GM03348 (cell line): ENCODE measurements at regions not wholly inside any gene's neighbourhood (a gene's known extent, or its start where the extent isn't known, plus 50 kb on each side); places are given as distances from the start of the nearest gene placed in this dataset.
A peak's percentile ranks its signal among the peaks of the same experiment; 100 is the strongest.

Experiments used
- DNase-seq: peaks from one replicate; pipeline ENCODE4 v3.0.0; 2012; ENCODE audit warnings: low spot score

- peak; percentile 4 for DNase-seq
Measured at GRCh38 chrX:42094218-42094617, 170.9 kb upstream of the CASK start.

GRCh38 chrX:42093756-42094155 lies 170.4 kb upstream of the CASK start:
- no peak for DNase-seq

- no peak for DNase-seq
Measured at GRCh38 chrX:42090395-42090794, 167.0 kb upstream of the CASK start.

GRCh38 chrX:42089031-42089430 lies 165.7 kb upstream of the CASK start:
- DNase-seq = no peak

DNA sequence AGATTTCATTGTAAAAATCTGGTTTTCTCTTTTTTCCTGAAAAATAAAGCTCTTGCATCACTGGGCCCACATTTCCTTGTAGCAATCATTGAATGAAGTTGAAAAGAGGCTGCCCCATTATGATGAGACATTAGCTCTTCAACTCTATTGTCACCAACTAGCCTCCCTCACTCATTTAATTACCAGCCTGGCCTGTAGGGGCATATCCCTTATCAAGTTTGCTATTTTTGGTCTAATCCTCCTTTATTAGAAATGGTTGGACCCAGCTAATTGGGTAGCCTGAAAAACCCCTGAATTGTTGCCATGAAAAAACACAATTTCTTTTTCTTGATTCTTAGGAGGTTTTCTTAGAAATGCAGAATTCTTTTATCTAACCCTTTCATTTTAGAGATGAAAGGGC lies 164.6 kb upstream of the CASK start:
- no peak for DNase-seq

- no peak for DNase-seq
Measured at GRCh38 chrX:42085836-42086235, 162.5 kb upstream of the CASK start.

DNA sequence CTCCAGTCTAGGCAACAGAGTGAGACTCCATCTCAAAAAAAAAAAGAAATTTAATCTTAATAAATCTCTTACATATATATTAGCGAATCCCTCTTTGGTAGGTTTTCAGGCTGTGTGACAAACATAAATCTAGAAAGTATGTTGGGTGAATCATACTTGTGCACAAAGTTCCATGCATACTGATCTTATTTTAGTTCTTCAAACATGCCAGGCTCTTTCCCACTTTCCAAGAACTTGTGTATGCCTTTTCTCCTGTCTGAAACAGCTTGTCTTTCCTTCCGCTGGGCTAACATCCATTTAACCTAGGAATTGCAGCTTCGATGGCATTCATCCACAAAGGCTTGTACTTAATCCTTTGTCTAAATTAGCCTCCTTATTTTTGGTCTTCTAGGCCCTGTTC lies 156.6 kb upstream of the CASK start:
- DNase-seq = peak; percentile 37

DNA sequence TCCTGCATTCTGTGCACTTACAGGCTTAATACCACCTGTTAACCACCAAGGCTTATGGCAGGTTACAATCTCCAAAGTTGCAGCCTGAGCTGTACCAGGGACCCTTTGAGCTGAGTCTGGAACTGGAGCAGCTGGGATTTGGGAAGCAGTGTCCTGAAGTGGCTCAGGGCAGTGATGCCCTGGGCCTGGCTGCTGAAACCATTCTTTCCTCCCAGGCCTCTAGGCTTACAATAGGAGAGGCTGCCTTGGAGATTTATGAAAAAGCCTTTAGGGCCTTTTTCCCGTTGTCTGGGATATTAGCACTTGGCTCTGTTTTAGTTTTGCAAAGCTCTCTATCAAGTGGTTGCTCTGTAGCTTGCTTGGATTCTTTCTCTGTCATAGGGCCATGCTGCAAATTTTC lies 154.3 kb upstream of the CASK start:
- no peak for DNase-seq

DNA sequence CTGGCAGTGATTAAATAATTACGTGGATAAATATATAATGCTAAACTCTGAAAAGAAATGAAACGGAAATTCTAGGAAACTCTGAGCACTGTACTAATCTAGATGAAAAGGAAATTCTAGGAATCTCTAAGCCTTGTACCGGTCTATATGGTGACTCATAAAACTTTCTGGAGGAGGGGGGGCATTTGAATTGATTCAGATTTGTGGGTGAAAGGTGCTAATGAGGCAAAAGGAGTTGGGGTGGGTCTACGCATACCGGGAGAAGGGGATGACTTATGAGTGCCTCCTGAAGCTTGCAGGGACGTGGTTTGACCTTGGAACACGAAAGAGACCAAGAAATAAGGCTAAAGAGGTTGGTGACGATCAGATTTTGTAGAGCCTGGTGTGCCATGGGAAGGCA lies 151.7 kb upstream of the CASK start:
- no peak for DNase-seq

GRCh38 chrX:42073448-42073847 lies 150.1 kb upstream of the CASK start:
- DNase-seq = no peak

DNA sequence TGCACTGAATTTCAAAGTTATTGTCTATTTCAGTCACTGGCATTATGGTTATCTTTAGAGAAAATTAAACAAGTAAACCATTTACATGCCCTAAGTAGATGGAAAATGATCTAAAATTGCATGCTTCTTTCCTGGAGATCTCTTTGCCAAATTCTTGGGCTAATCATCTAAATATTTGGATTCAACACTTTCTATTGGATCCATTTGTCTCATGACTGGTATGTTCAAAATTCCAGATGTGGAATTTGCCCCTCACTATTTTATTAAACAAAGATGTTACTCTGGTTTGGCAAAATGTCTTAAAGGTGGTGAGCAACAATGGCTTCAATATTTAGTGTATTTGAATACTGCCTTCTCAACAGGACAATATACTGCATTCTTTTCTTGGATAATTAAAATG lies 147.5 kb upstream of the CASK start:
- peak; percentile 18 for DNase-seq

DNA sequence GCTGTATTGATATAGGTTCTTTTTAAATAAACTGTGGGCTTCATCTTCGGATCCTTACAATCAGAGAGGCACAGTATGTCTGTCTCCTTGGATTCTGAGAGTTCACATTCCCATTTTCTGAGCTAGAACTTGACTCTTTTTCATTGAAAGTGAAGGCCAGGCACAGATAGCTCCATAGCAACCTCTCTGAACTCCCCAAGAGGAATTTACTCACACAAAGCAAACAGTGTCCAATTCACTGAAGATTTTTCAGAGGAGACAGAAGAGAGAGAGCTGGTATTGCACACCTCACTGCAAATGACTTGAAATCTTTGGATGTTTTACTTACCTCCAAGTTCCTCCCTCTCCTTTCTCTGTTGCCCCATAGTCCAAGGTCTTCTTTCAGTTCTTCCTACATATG lies 130.9 kb upstream of the CASK start:
- no peak for DNase-seq

DNA sequence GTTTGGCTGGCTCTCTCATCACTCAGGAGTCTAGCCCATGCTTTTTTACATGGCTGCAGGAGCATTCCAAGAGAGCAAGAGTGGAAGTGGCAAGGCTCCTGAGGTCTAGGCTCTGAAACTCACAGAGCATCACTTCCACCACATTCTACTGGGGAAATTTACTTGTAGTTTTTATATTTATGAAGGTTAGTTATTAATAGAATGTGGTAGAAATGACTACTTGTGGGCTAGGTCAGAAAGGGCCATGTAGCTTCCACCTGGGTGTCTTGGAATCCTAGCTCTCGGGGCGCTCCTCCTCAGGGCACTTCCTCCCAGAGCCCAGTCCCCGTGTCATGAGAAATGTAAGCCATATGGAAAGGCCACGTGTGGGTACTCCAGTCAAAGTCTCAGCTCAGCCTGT lies 127.0 kb upstream of the CASK start:
- no peak for DNase-seq

- no peak for DNase-seq
Measured at GRCh38 chrX:42047886-42048285, 124.5 kb upstream of the CASK start.

DNA sequence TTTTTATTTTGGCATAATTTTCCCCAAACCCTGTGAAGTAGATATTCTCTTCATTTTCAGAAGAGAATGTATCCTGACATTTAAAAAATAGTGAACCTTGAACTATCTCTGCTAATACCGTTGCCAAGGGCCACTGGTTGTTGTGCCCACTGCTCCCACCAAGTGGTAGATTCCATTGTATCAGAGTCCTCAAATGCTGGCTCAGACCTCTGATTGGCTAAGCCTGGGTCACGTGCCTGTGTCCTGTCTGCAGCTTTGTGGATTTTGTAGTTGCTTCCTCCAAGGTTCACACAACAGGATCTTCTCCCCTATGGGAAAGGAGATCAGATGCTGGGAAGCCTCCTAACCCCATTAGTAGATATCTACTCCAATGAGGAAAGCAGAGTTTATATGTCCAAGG lies 104.8 kb upstream of the CASK start:
- no peak for DNase-seq

DNA sequence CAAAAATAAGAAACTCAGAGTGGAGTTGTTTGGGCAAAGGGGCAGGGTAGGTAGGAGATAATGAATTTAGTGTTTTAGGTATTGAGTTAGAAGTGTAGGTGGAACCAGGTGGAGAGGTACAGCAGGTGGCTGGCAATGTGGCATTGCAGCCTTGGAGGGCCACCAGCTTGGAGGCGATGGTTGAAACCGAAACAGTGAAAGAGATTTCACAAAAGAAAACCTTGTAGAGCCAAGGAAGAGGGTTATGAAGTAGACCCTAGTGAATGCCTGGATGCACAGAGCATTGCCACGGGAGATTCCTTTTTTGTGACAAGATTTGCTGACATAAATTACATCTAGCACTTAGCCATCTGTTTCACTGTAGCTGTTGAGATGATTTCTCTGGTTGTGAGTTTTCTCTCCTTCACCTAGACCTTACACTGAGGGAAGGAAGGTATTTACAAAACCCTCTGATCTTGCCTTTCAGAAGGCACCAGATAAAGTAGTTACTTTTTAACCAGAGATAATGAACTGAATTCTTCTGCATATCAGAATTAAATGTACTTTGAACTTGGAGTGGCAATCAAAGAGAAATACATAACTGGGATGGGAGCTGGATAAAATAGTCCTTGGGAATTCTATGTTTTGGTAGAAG lies 104.1 kb upstream of the CASK start:
- DNase-seq = no peak

DNA sequence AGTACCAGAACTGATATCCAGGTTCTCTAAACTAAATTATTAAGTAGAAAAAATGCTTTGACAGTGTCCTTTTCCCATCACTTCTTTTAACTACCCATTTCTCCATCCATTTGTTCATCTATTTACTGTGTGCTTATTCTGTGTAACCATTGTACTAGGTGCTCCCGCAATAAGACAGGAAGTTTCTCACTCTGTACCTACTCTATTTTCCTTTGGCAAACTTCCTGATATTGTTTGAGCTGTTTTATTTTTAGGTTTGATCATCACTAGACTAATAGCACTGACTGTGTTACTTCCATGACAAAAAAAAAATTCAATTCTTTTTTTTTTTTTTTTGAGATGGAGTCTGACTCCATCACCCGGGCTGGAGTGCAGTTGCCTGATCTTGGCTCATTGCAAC lies 102.5 kb upstream of the CASK start:
- no peak for DNase-seq

- no peak for DNase-seq
Measured at GRCh38 chrX:42023122-42023521, 99.8 kb upstream of the CASK start.

DNA sequence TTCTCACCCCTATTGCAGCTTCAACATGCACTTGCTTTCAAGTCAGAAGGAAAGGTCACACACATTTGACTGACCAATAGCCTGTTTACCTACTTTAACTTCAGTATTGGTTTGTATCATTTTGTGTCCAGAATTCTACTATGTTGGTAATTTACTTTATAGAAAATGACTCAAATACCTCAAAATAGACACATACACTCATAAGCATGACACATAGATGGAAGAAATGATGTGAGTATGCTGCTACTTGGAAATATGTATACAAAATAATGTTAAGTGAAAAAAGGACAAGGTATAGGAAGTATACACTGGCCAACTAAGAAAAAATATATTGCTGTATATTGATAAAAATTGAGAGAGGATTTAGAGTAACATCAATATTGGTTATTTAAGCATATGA lies 98.8 kb upstream of the CASK start:
- no peak for DNase-seq

DNA sequence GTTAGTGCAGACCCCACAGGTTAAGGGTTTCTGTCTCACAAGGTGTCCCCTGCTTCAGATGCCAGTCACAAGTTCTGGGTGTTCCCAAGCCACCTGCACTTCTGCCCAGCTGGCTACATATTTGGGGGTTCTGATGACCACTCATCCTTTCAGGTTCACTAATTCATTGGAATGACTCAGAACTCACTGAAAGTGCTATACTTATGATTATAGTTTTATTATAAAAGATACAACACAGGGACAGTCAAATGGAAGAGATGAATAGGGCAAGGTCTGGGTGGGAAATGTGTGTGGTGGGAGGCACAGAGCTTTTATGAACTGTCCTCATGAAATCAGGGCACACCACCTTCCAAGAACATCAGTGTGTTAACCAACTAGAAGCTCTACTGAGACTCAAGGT lies 97.7 kb upstream of the CASK start:
- DNase-seq = no peak

GRCh38 chrX:42020225-42020624 lies 96.9 kb upstream of the CASK start:
- no peak for DNase-seq

GRCh38 chrX:42017971-42018370 lies 94.6 kb upstream of the CASK start:
- no peak for DNase-seq

- DNase-seq = no peak
Measured at GRCh38 chrX:42000836-42001235, 77.5 kb upstream of the CASK start.

GRCh38 chrX:41984628-41985027 lies 61.3 kb upstream of the CASK start:
- DNase-seq = no peak

DNA sequence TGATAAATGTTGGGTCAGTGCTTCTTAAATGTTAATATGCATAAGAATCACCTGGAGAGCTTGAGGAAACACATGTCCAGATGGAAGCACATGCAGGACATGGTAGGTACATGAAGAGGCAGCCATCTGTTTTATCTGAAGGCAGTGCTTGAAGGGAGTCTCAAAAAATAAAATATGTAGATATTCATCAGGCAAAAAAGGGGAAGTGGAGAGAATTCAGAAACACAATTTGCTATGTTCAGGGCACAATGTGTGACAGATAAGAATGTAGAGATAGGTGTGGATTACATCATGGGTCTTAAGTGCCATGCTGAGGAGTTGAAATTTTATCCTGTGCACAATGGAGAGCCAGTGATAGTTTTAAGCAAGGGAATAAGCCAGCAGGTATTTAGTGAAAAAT lies 59.6 kb upstream of the CASK start:
- no peak for DNase-seq
